Inflammatory macrophage treated with lipopolysaccharide for 4 hours (primary cell): ENCODE measurements at regions not wholly inside any gene's neighbourhood (a gene's known extent, or its start where the extent isn't known, plus 50 kb on each side); places are given as distances from the start of the nearest gene placed in this dataset.

Source experiments
- DNase-seq: peaks from one replicate; pipeline ENCODE4 v3.0.0-alpha.2; 2020

DNA sequence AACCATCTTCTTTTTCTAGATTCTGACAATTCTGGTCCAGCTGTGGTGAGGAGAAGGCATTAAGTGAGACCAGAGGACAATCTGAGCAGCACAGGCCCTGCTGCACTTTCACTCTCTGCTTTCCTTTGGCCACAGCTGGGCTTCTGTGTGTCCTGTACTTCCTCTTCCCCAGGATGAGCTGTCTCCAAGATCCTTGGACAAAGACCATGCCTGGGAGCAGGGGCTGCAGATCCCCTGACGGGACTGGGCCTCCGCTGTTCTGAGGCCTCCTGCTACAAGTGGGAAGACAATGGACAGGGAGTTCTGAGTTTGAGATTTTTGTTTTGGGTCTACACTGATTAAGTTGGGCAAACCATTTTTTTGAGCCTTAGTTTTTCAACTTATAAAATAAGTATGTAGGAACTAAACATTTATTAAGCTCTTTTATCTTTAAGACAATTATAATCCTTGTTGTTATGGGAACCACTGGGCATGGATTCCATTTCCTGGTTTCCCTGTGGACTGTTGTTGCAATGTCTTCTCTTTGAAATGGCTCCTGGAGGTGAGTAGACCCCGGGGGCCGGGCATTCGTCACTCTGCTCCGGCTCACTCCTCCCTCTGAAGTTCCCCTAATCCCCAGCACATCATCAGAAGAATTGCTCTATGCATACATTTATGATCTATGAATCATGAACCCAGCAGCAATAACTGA is 266.6 kb downstream of the ACTR3 start:
- no peak for DNase-seq

DNA sequence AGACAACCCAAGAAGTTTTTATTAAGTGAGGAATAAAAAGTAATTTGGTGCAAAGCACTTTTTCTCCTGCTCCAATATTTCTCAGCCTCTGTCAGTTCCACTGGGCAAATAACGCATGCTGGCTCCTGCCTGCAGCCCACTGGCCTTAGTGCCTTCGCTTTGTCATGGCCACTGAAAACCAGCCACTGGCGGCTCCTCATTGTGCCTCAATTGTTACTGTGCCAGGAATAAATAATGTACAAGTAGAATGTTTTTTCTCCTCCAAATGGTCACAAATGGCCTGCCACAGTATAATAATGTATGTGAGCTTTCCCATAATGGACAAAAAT is 267.1 kb downstream of the ACTR3 start:
- no peak for DNase-seq

DNA sequence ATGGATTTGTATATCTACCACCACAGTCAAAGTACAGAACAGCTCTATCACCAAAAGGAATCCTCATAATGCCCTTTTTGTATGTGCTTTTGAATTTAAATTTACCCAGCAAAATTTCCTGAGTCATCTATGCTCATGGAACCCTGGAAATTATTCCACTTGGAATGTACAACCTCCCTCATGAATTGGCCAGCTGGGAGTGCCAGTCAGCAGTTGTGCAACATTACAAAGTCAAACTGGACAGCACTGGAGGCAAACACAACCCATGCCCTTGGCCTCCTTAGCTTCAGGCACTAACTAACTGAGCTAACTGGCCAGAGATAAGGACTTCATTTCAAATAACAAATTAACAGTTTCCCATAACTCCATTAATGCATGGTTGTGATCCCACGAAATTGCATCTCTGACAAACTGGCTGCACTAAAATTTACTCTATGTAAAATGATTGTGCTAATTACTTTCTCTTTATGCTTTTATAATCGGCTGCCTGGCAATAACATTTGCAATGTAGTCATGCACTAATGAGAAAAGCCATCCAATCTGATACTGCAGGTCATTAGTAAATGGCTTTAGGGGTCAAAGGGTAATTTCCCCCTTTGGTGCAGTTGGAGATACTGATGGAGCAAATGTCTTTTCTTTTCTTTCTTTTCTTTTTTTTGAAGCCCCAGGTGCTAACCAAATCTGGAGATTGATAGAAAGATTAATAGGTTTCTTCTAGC is 270.5 kb downstream of the ACTR3 start:
- DNase-seq, result no peak

DNA sequence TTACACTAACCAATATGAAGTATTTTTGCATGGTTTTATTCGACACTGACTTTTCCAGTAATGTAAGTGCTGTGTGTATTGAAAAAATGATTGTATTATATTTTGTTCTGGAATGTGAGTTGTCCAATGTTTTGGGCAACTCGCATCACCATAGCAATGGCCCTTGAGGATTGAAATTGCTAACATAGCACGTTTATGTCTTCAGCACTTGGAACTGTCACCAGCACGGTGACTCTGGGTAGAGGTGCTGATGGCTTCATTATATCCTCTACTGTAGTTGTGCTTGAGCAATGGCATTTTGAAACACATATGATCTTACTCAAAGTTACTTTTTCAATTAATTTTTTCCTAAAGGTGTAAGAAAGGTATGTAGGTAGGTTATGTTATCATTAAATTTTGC is 271.5 kb downstream of the ACTR3 start:
- no peak for DNase-seq

DNA sequence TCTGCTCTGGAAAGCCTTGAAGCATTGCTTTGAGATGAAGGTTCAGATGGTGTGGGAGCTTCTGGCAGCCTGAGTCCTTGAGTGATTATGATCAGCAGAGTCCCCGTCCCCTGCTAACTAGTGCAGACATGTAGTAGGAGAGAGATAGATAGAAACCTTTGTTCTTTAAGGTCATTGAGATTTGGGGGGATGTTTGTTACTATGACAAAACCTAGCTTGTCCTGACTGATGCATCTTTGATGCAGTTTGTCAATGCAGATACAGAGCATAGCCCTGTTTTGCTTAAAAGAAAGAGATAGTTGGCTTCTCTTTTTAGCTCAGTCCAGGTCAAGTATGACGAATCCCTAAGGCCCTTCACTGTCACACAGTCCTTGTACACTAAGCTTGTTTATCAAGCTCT is 274.6 kb upstream of the DPP10 start:
- no peak for DNase-seq

DNA sequence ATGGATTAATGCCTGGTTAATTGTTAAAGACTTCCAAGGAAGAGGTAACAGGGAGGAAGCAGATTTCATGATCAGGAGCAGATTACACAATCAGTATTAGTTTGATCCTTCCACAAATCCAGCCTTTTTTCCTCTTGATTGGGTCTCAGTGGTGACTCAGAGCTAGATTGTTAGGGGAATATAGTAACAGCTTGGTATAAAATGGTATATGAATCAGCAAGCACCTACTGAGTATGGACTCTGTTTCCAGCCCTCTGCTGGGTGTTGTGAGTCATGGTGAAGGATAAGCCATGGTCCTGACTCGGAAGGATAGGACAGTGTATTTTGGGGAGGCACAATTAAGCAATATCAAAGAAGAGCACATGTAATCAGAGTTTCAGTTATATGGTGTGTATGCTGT is 272.4 kb upstream of the DPP10 start:
- DNase-seq, result no peak

DNA sequence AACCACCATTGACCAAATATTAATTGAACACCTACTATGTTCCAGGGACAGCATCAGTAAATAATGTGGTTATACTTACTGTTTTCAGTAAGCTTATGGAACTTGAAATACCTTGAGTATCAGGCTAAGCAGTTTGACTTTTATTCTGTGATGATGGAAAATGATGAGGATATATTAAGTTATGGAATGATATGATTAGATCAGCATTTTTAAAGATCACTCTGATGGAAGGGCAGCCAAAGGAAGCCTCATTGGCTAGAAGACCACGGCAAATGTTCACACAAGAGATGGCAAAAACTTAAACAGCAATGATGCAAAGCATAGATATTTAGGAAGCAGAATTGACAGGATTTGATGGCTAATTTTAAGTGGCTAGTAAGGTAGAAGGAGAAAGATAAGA is 266.9 kb upstream of the DPP10 start:
- DNase-seq, result no peak

DNA sequence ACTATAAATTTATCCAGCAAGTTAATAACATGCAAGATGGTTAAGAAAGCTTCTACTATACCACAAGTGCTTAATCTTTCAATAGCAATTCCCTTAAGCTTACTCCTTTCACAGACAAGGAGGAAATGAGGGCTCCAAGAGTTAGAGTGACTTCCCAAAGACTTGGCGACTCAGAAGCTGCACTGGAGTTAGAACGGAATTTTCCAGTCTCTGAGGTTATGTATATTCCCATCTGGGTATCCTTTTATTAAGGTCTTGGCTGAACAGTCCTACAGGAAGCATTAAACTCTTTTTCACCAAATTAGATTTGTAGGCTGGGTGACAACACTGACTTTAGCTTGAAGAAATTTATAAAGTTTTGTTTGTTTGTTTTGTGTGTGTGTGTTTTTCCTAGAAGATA is 256.9 kb upstream of the DPP10 start:
- no peak for DNase-seq

DNA sequence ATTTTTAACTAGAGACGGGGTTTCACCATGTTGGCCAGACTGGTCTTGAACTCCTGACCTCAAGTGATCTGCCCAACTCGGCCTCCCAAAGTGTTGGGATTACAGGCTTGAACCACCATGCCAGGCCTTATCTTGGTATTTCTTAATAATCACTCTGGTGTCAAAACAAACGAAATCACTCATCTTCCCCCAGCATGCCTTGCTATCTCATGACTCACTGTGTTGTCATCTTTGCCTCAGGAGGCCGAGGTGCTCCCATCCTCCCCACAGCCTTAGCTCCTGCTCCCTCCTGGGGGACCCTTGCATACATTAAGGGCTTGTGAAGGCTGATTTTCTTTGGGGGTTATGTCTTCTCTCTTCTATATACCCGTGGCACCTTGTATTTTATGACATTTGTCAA is 250.1 kb upstream of the DPP10 start:
- DNase-seq, result no peak

DNA sequence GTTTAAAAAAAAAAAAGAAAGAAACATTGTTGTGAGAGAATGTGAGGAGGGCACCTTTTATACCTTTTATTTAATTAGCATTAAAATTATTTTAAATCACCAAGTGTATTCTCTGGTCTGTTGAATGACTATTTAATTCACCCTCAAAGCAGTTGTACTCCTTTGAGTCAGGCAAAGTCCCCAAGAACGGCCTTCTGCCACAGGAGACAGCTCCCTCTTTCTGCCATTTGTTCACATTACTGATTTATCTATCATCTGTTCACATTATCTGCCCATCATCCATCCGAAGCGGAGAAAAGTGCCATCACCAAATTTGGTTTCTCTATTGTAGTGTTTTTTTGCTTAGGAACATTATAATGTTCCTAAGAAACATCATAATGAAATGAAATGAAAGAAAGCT is 240.7 kb upstream of the DPP10 start:
- DNase-seq, result no peak

DNA sequence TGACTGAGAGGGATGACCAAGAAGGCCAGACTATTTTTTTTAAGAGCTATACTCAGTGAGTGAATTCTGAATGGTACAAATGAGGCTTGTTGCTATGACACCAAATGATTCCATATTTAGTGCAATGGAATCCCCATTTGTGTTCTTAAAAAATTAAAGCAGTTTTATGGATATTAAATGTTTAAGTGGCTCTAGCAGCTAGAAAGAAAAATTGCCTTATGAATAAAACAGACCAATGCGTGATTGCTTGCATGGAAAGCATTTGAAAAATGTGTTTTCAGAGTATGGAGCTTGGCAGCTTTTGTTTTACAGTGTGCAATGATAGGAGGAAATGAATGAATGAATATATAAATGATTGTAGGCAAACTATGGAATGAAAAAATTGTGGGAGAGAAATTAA is 238.8 kb upstream of the DPP10 start:
- no peak for DNase-seq

DNA sequence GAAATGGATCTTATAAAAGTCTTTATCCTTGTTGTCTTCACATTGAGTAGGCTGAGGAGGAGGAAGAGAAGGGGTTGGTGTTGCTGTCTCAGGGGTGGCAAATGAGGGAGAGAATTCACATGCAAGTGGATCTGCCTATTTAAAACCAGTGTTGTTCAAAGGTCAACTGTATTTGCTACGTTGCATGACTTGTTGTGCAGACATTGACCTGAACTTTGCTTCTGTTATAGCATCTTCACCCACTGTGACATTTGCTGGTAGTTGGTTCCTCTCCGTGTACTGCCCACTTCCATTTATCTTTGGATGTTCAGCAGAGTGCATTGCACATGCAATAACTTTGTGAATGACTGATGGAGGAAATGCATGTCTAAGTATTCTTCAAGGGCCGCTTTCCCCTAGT is 228.6 kb upstream of the DPP10 start:
- no peak for DNase-seq

DNA sequence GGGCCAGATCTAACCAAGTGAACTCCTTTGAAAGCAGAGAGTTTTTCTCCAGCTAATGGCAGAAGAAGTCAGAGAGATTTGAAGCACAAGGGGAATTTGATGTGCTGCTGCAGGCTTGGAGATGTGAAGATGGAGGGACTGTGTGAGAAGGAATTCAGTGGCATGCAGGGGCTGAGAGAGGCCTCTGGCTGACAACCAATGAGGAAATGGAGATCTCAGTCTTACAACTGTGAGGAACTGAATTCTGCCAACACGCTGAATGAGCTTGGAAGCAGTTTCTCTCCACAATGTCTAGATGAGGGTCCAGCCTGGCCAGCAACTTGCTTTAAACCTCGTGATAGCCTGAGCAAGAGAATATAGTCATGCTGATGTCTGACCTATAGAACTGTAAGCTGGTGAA is 224.1 kb upstream of the DPP10 start:
- DNase-seq, result no peak

DNA sequence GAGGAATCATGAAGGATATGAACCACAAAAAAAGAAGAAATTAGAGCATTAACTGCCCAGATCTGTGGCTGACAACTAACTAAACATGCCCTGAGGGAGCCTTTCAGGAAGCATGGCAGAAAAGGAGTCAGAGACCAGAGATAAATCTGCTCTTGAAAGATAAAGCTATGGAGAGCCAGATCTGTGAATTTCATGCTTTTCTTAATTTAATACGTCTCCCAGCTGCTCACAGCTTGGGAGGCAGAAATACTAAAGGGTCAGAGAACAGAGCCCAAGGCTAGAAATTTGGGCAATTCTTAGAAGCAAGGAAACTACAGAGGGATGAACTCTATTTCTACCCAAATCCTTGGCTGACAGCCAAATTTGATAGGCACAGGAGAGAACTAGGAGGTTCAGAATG is 223.0 kb upstream of the DPP10 start:
- DNase-seq, result no peak

DNA sequence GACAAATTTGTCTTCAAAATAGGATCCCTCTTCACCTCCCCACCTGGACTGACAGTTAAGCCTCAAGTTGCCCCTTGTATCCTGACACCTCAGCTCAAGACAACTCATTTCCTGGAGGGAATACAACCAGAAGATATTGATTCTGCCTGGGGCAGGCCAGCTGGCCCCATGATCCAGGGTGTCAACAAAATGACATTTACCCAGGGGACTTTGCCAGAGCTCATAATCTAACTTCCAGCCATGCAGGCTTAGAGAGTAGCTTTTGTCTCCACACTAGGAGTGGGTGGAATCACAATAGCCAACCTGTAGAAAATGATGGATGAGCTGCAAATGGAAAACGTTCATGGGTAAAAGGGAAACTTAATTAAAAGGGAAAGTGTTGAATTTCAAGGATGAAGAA is 220.1 kb upstream of the DPP10 start:
- no peak for DNase-seq

DNA sequence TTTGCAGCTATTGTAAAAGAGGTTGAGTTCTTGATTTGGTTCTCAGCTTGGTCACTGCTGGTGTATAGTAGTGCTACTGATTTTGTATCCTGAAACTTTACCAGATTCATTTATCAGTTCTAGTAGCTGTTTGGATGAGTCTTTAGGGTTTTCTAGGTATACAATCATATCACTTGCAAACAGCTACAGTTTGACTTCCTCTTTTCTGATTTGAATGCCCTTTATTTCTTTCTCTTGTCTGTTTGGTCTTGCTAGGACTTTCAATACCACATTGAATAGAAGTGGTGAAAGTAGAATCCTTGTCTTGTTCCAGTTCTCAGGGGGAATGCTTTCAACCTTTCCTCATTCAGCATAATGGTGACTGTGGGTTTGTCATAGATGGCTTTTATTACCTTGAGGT is 210.5 kb upstream of the DPP10 start:
- DNase-seq, result no peak

DNA sequence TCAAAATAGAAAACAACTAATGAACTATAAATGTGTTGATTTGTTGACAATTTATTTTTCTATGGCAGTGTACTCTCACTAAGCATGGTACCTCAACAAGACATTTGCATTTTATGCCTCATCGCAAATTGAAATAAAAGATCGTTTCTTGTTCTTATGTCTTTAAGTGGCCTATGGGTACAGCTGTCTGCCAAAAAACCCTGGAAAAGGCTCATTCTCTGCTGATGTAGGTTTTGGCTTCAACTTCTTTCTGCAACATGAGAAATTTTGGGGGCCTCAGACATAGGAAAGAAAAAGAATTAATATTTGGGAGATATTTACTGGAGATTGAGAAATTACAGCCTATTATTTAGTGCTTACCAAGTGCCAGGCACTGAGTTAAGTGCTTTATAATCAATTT is 205.1 kb upstream of the DPP10 start:
- no peak for DNase-seq

DNA sequence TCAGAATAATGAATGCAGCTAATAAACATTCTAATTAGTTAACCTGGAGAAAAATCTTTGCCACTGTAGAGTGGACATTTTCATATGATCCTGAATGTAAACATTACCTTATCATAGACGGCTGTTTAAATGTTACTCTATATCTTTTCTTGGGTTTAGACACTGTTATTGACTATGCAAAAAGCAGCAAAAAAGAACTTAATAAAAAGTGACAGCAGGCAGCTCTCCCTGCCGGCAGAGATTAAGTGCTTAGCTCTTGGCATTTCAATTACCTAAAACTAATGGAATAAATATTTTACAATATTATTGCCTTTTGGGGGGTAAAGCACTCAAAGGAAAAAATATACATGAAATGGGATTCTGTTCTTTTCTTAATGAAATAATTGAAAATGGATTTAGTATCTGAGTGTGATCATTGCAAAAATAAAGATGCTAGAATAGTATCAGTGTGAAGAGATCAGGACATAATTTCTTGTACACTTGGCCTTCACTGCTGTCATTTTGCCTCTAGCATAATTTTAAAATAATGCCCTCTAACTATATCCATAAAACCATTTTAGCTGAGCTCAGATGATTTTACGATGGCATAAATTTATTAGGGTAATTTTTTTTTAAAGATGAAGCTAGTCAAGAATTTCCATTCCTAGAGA is 203.4 kb upstream of the DPP10 start:
- DNase-seq, result no peak

DNA sequence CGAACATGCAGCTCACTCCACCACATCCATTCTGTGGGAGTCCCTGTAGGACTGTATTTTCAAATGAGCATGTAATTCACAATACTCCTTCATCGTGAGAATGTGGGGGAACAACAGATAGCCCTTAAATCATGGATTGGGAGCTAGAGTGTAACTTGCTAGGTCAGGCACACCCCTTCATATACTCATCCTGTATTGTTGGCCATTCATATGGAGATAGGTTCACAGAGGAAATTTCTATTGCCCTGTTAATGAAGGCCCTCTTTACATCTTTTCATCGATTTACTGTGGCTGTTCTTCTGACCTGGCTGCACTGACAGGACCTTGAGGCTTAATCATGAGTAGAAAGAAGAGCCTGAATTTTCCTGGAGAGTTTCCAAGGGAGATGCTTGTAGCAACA is 193.8 kb upstream of the DPP10 start:
- DNase-seq, result no peak

DNA sequence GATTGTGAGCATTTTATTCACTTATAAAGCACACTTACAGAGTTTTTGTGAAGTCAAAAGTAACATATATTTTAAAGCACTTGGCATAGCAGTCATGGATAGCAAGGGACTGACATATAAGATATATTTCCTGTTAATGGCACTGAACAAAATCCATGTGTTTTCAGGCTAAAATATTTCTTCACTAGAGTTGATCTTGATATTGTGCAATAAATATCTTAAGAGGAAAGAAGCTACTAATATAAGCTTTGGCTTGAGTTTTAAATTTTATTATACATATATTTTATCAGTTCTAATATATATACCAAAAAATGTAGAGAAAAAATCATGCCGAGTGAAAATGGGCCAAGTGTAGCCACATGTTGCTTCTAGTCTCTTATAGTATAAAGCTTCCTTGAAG is 189.7 kb upstream of the DPP10 start:
- DNase-seq, result no peak

DNA sequence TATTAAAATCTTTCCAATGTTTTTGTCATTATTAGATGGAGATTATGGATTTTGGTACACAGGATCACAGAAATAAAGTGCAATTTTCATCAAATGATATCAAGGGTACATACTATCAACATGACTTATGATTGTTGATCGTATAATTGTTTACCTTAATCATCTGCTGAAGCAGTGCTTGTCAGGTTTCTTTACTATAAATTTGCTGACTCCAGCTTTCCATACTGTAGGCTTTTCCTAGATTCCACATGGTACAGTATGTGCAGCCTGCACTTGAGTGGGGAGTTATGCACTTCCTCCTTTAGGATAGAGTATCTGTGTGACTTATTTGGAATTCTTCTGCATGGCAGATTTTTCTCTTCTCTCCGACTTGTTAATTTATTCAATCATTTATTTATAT is 187.6 kb upstream of the DPP10 start:
- no peak for DNase-seq

DNA sequence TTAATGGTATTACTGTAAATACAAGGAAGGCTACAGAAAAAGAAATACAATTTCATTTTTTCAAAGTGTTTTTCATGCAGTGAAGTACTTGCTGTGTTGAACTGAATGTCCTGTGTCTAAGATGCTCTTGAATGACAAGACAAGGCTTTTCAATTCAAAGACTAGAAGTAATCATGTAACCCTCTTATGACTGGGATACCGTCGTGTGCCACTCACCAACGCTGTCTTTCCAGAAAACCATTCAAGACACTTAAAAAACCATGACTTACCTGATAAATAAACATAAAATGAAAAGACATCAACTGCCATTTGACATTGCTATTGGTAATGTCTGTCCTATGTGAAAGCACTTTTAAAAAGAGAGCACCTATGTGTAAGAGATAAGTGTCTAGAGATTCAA is 183.1 kb upstream of the DPP10 start:
- DNase-seq, result no peak

DNA sequence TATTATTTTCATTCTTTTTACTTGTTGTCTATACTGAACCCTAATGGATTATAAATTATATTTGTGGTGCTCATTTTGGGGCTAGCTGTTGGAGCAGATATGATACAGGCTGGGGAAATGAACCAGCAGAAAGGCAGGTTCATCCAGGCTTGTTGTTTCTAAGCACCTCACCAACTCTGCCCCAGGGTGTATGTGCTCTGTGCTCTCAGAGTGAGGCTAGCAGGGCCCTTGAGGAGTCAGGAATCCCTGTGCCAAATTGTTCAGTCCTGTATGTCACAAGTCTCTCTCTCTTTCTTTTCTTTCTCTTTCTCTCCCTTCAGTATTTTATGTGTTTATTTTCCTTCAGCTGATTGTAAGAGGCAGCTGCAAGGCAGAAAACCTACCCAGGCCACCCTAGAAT is 181.1 kb upstream of the DPP10 start:
- DNase-seq, result no peak

DNA sequence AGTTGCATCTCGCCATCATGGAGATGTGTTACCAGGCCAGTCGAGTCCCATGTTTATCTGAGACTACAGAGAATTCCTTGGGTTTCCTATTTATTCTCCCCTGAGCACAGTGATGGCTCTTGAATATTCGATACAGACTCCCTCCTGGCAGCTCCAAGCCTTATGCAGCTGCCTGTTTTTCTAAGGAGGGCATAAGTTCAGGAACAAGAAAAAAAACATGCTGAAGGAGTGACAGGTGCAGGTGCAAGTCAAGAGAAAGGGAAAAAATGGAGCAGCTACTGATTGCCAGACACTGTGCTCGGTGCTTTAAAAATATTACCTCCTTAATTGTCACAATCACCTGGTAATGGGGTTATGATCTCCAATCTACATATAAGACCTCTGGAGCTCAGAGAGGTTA is 177.2 kb upstream of the DPP10 start:
- DNase-seq, result no peak

DNA sequence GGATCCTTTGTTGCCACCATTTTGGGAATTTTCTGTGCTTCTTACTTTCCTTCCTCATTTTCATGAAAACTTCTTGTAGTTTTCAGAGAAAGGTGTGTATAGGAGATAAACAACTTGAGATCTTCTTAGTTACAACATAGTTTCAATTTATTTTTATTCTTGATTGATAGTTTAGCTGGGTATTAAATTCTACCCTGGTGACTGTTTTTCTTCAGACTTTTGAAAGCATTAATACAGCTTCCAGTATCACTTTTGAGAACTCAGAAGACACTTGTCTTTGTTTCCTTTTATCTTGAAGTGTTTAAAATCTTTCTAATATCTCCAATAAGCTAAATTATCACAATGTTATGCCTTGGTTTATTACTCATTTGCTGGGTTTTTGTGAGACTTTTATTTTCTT is 167.5 kb upstream of the DPP10 start:
- DNase-seq, result no peak
